ENCODE measurements at regions not wholly inside any gene's neighbourhood (a gene's known extent, or its start where the extent isn't known, plus 50 kb on each side); places are given as distances from the start of the nearest gene placed in this dataset.

- no peak overlapping the region for H3K4me3 ChIP-seq (ENCODE audit: low read depth, low read length)
- no peak for TF ChIP-seq CTCF (IDR thresholded peaks at IDR 0.05; ENCODE audit: low read depth, low read length)
Measured at GRCh38 chr5:124093658-124094057, 581.7 kb downstream of the CSNK1G3 start.

- no peak for TF ChIP-seq CTCF (IDR thresholded peaks at IDR 0.05; ENCODE audit: low read depth, low read length)
- no peak overlapping the region for H3K4me3 ChIP-seq (ENCODE audit: low read depth, low read length)
Measured at GRCh38 chr5:124090115-124090514, 578.1 kb downstream of the CSNK1G3 start.

- no peak overlapping the region for H3K4me3 ChIP-seq (ENCODE audit: low read depth, low read length)
- no peak for TF ChIP-seq CTCF (IDR thresholded peaks at IDR 0.05; ENCODE audit: low read depth, low read length)
Measured at GRCh38 chr5:124089578-124089977, 577.6 kb downstream of the CSNK1G3 start.

- H3K4me3 ChIP-seq (ENCODE audit: low read depth, low read length): no peak overlapping the region
- TF ChIP-seq CTCF (IDR thresholded peaks at IDR 0.05; ENCODE audit: low read depth, low read length): no peak
Measured at GRCh38 chr5:124088289-124089032, 576.5 kb downstream of the CSNK1G3 start.

- H3K4me3 ChIP-seq (ENCODE audit: low read depth, low read length): no peak overlapping the region
- no peak for TF ChIP-seq CTCF (IDR thresholded peaks at IDR 0.05; ENCODE audit: low read depth, low read length)
Measured at GRCh38 chr5:124087752-124088151, 575.8 kb downstream of the CSNK1G3 start.

GRCh38 chr5:124080256-124080655 is 568.3 kb downstream of the CSNK1G3 start:
- H3K4me3 ChIP-seq (ENCODE audit: low read depth, low read length): no peak overlapping the region
- no peak for TF ChIP-seq CTCF (IDR thresholded peaks at IDR 0.05; ENCODE audit: low read depth, low read length)

GRCh38 chr5:124079062-124079461 is 567.1 kb downstream of the CSNK1G3 start:
- H3K4me3 ChIP-seq (ENCODE audit: low read depth, low read length): no peak overlapping the region
- no peak for TF ChIP-seq CTCF (IDR thresholded peaks at IDR 0.05; ENCODE audit: low read depth, low read length)

Data from WI38 (cell line).